IMR-90 (cell line): ENCODE measurements at regions not wholly inside any gene's neighbourhood (a gene's known extent, or its start where the extent isn't known, plus 50 kb on each side); places are given as distances from the start of the nearest gene placed in this dataset.

Experiments used
- ATAC-seq: fragments of 200-7000 bp; cut with Tn5 transposase; 2 replicates; pipeline ENCODE4 v1.9.1; 2020; ENCODE audit warnings: low read depth, mild to moderate bottlenecking, moderate library complexity
- BruUV-seq: library from RNA; stranded (reverse); fragments of 400-500 nt; replicated peaks from 2 replicates; lab custom pipeline; 2021; lab: Mats Ljungman, UMichigan
- CTCF ChIA-PET: fragments of 300-600 bp; formaldehyde crosslinking; extraction: SDS; loops from one replicate; lab custom pipeline; 2021; ENCODE audit warnings: antibody characterized with exemption; lab: Yijun Ruan, JAX
- POLR2A ChIA-PET: fragments of 300-600 bp; sonication (Branson Sonifier 250); formaldehyde crosslinking; loops from one replicate; lab custom pipeline; 2022; ENCODE audit warnings: antibody characterized with exemption; ENCODE audit not compliant: unreplicated experiment; lab: Charles Lee
- DNase-seq: peaks from one replicate; pipeline ENCODE4 v3.0.0; 2013
- H2AFZ ChIP-seq: replicated peaks from 2 replicates; pipeline ENCODE3; 2013; ENCODE audit warnings: low read length, mild to moderate bottlenecking; ENCODE audit not compliant: poor library complexity
- H2AK5ac ChIP-seq: 2 replicates; pipeline ENCODE4 v1.6.1; 2013; ENCODE audit warnings: low read depth, low read length, inconsistent platforms
- H2AK9ac ChIP-seq: replicated peaks from 2 replicates; pipeline ENCODE3; 2013; ENCODE audit warnings: mild to moderate bottlenecking, low read depth, low read length, moderate library complexity; ENCODE audit not compliant: poor library complexity
- H2BK120ac ChIP-seq: 2 replicates; pipeline ENCODE4 v1.6.1; 2013; ENCODE audit warnings: low read depth, low read length, inconsistent platforms
- H2BK15ac ChIP-seq: 3 replicates; pipeline ENCODE4 v1.6.1; 2013; ENCODE audit warnings: low read depth, low read length, inconsistent platforms
- H2BK20ac ChIP-seq: 2 replicates; pipeline ENCODE4 v1.6.1; 2013; ENCODE audit warnings: low read depth, mild to moderate bottlenecking, inconsistent platforms, low read length, moderate library complexity
- H2BK5ac ChIP-seq: 2 replicates; pipeline ENCODE4 v1.6.1; 2013; ENCODE audit warnings: mild to moderate bottlenecking, low read depth, low read length, inconsistent platforms; ENCODE audit not compliant: poor library complexity, severe bottlenecking
- H3K14ac ChIP-seq: replicated peaks from 2 replicates; pipeline ENCODE4 v1.6.1; 2013; ENCODE audit warnings: low read depth, low read length, inconsistent platforms
- H3K18ac ChIP-seq: 2 replicates; pipeline ENCODE4 v1.6.1; 2013; ENCODE audit warnings: low read depth, low read length, control low read depth
- H3K23ac ChIP-seq: 2 replicates; pipeline ENCODE4 v1.6.1; 2013; ENCODE audit warnings: low read depth, low read length, inconsistent platforms
- H3K27ac ChIP-seq: 2 replicates; pipeline ENCODE4 v1.5.1; 2013; ENCODE audit warnings: mild to moderate bottlenecking, control low read depth, low read length; ENCODE audit not compliant: insufficient read depth
- H3K27me3 ChIP-seq: 2 replicates; pipeline ENCODE4 v1.6.1; 2013; ENCODE audit warnings: low read length; ENCODE audit not compliant: control insufficient read depth, insufficient read depth
- H3K36me3 ChIP-seq: 2 replicates; pipeline ENCODE4 v1.6.1; 2013; ENCODE audit warnings: low read length, mixed read lengths; ENCODE audit not compliant: control insufficient read depth, insufficient read depth
- H3K4ac ChIP-seq: 2 replicates; pipeline ENCODE4 v1.6.1; 2013; ENCODE audit warnings: low read depth, low read length, inconsistent platforms
- H3K4me1 ChIP-seq: 2 replicates; pipeline ENCODE4 v1.6.1; 2013; ENCODE audit warnings: low read length, mixed read lengths; ENCODE audit not compliant: control insufficient read depth, insufficient read depth
- H3K4me2 ChIP-seq: 2 replicates; pipeline ENCODE4 v1.6.1; 2013; ENCODE audit warnings: low read depth, mild to moderate bottlenecking, control low read depth, low read length, moderate library complexity
- H3K4me3 ChIP-seq: 2 replicates; pipeline ENCODE4 v1.5.1; 2013; ENCODE audit warnings: low read depth, mild to moderate bottlenecking, control low read depth, low read length, moderate library complexity; ENCODE audit not compliant: insufficient read depth
- H3K56ac ChIP-seq: 2 replicates; pipeline ENCODE4 v1.6.1; 2013; ENCODE audit warnings: low read length, inconsistent platforms; ENCODE audit not compliant: insufficient read depth; ENCODE audit errors: extremely low read depth
- H3K79me1 ChIP-seq, 2 experiments: 2 replicates each; pipeline ENCODE4 v1.6.1; 2013; ENCODE audit warnings: low read length in 2 of 2, inconsistent platforms in 1 of 2, low read depth in 1 of 2
- H3K9ac ChIP-seq: 2 replicates; pipeline ENCODE4 v1.6.1; 2013; ENCODE audit warnings: low read depth, low read length, control low read depth
- H3K9me1 ChIP-seq: 2 replicates; pipeline ENCODE4 v1.6.1; 2013; ENCODE audit warnings: low read length, inconsistent platforms; ENCODE audit not compliant: insufficient read depth
- H3K9me3 ChIP-seq: 2 replicates; pipeline ENCODE4 v1.6.1; 2013; ENCODE audit warnings: low read length; ENCODE audit not compliant: control insufficient read depth, insufficient read depth
- H4K20me1 ChIP-seq: 2 replicates; pipeline ENCODE4 v1.6.1; 2013; ENCODE audit warnings: low read length, inconsistent platforms; ENCODE audit not compliant: insufficient read depth
- H4K5ac ChIP-seq: 2 replicates; pipeline ENCODE4 v1.6.1; 2013; ENCODE audit warnings: mild to moderate bottlenecking, low read depth, low read length, control low read depth
- H4K8ac ChIP-seq, 2 experiments: 2 replicates each; pipeline ENCODE4 v1.6.1; 2013; ENCODE audit warnings: low read depth in 2 of 2, low read length in 2 of 2, control low read depth in 1 of 2, inconsistent platforms in 1 of 2
- H4K91ac ChIP-seq: 2 replicates; pipeline ENCODE4 v1.6.1; 2013; ENCODE audit warnings: low read depth, low read length, inconsistent platforms; ENCODE audit not compliant: insufficient read depth
- CTCF ChIP-seq: conservative IDR thresholded peaks from 2 replicates; pipeline ENCODE4 v1.5.1; 2012; ENCODE audit warnings: mild to moderate bottlenecking, low read depth, low read length, improper control_type of control experiment
- FOS ChIP-seq: fragments of 150-350 bp; IDR thresholded peaks from 2 replicates; pipeline ENCODE4 v1.6.1; 2016; ENCODE audit warnings: low read depth, low read length
- MXI1 ChIP-seq: IDR thresholded peaks from 2 replicates; pipeline ENCODE4 v1.6.1; 2012; ENCODE audit warnings: low read depth, mild to moderate bottlenecking, low read length, moderate library complexity, borderline replicate concordance
- RAD21 ChIP-seq: IDR thresholded peaks from 2 replicates; pipeline ENCODE4 v1.6.1; 2012; ENCODE audit warnings: low read length, improper control_type of control experiment
- RCOR1 ChIP-seq: IDR thresholded peaks from 2 replicates; pipeline ENCODE4 v1.6.1; 2012; ENCODE audit warnings: mild to moderate bottlenecking, low read length, improper control_type of control experiment; ENCODE audit not compliant: insufficient replicate concordance
- SMC3 ChIP-seq: fragments of 150-350 bp; IDR thresholded peaks from 2 replicates; pipeline ENCODE4 v1.6.1; 2016; ENCODE audit warnings: low read depth, mild to moderate bottlenecking, antibody characterized with exemption, low read length, moderate library complexity
- WGBS, 2 experiments: methylation state at CpG; one replicate each; pipeline versions ENCODE4 v1.1.5 to v1.1.7; 2013; ENCODE audit warnings: missing lambda C conversion rate in 2 of 2; ENCODE audit not compliant: insufficient read length in 1 of 2; ENCODE audit errors: extremely low coverage in 2 of 2; 5-methylcytosine and 5-hydroxymethylcytosine counted together
- dilution Hi-C: fragments of 300-500 bp; cut with HindIII; formaldehyde crosslinking; loops from one replicate; pipeline ENCODE4 v1.14.3; 2018; ENCODE audit warnings: low sequenced_read_pairs; ENCODE audit not compliant: unreplicated experiment
- in situ Hi-C: fragments of 300-500 bp; cut with MboI; formaldehyde crosslinking; loops from 3 replicates; pipeline ENCODE4 v1.14.3; 2019; ENCODE audit warnings: low sequenced_read_pairs, inconsistent platforms, mixed read lengths
- intact Hi-C: fragments of 100-400 bp; cut with micrococcal nuclease; formaldehyde crosslinking; loops from 2 replicates; pipeline ENCODE4 v1.10.0; 2022

GRCh38 chr9:82895822-82896110 is 167.2 kb downstream of the RASEF start:
- Histone ChIP-seq H4K91ac (no peak overlapping the region), H2BK120ac (no peak overlapping the region), H3K36me3 (no peaks in the 10 kb centered on the region), H2BK20ac (no peak overlapping the region), H3K23ac (no peak overlapping the region), H2AFZ (no peak overlapping the region), H3K14ac (no peak overlapping the region), H3K27ac (no peak overlapping the region), H3K9ac (no peak overlapping the region), H3K4me1 (no peaks in the 10 kb centered on the region), H3K27me3 (no peaks in the 10 kb centered on the region; the same call in 1 of the 2 replicates), H4K5ac (no peak overlapping the region), H2BK15ac (no peak overlapping the region), H3K4me2 (no peak overlapping the region), H3K4me3 (no peak overlapping the region), H4K8ac (no peak overlapping the region), H2AK9ac (no peak overlapping the region), H3K9me3 (no peaks in the 10 kb centered on the region), H3K56ac (no peak overlapping the region), H2AK5ac (no peak overlapping the region), H3K79me1 (no peaks in the 10 kb centered on the region), H3K18ac (no peak overlapping the region), H2BK5ac (no peak overlapping the region), H3K4ac (no peak overlapping the region), H3K9me1 (no peaks in the 10 kb centered on the region), H4K20me1 (no peaks in the 10 kb centered on the region)
- TF ChIP-seq CTCF (no peak), SMC3 (no peak), RAD21 (no peak), RCOR1 (no peak), MXI1 (no peak), FOS (no peak)
- BruUV-seq, result no TSS peak
- no CpG with 5 or more reads among the region's 1 CpG for WGBS, 2 experiments
- no peak for ATAC-seq
- in situ Hi-C loops (no loop called here), dilution Hi-C loops (no loop called here), intact Hi-C loops (no loop called here)
- ChIA-PET CTCF (no interaction called here), POLR2A (no interaction called here)
- DNase-seq, result no peak
